ENCODE measurements at regions not wholly inside any gene's neighbourhood (a gene's known extent, or its start where the extent isn't known, plus 50 kb on each side); places are given as distances from the start of the nearest gene placed in this dataset.

DNA sequence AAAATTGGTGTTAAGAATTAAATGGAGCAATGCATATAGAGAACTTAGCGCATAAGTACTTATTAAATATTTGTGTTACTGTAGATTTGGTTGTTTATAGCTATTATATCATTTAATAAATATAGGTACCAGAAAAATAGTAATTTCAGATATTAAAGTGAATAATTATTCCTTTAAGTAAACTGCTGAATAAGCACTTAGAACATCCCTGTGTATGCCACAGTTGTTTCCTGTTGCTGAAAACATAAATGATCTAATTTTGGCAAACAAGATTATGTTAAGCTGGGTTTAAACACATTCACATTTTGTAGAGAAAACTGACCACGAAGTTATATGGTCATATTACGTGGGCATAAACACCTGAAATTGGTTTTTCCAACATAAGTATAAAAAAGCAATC is 388.0 kb upstream of the ZNF804A start:
- TF ChIP-seq CTCF (IDR thresholded peaks at IDR 0.05; ENCODE audit: unreplicated experiment): no peak
- DNase-seq (ENCODE audit: unreplicated experiment): no peak
- no peaks in the 10 kb centered on the region for H3K36me3 Mint-ChIP-seq (ENCODE audit: insufficient read depth, unreplicated experiment)
- intact Hi-C loops (cut with micrococcal nuclease): no loop called here
- no TSS peak for BruUV-seq (replicated peaks)
- peaks cover 14% of the 10 kb centered on the region for H3K9me3 Mint-ChIP-seq (ENCODE audit: unreplicated experiment)
- H3K27ac Mint-ChIP-seq (ENCODE audit: low read depth, unreplicated experiment): no peak overlapping the region
- POLR2A ChIA-PET: no interaction called here
- no peaks in the 10 kb centered on the region for H3K4me1 Mint-ChIP-seq (ENCODE audit: insufficient read depth, unreplicated experiment)
- H3K4me3 Mint-ChIP-seq (ENCODE audit: unreplicated experiment): no peak overlapping the region
- H3K27me3 Mint-ChIP-seq (ENCODE audit: insufficient read depth, unreplicated experiment): no peaks in the 10 kb centered on the region
- CTCF ChIA-PET: interaction anchor here (1.1 kb wide), 1 partner anchor 101 kb away, joined by 3 read pairs; no protein-coding TSS in a partner anchor

- Mint-ChIP-seq H3K27ac (ENCODE audit: low read depth, unreplicated experiment) (no peak overlapping the region), H3K9me3 (ENCODE audit: unreplicated experiment) (peaks cover 17% of the 10 kb centered on the region), H3K27me3 (ENCODE audit: insufficient read depth, unreplicated experiment) (no peaks in the 10 kb centered on the region), H3K4me3 (ENCODE audit: unreplicated experiment) (no peak overlapping the region), H3K4me1 (ENCODE audit: insufficient read depth, unreplicated experiment) (no peaks in the 10 kb centered on the region), H3K36me3 (ENCODE audit: insufficient read depth, unreplicated experiment) (no peaks in the 10 kb centered on the region)
- CTCF ChIA-PET: no interaction called here
- POLR2A ChIA-PET: no interaction called here
- TF ChIP-seq CTCF (IDR thresholded peaks at IDR 0.05; ENCODE audit: unreplicated experiment): no peak
- intact Hi-C loops (cut with micrococcal nuclease): no loop called here
- no TSS peak for BruUV-seq (replicated peaks)
- DNase-seq (ENCODE audit: unreplicated experiment): no peak
These were observed 382.6 kb upstream of the ZNF804A start for GRCh38 chr2:184215745-184216144.

DNA sequence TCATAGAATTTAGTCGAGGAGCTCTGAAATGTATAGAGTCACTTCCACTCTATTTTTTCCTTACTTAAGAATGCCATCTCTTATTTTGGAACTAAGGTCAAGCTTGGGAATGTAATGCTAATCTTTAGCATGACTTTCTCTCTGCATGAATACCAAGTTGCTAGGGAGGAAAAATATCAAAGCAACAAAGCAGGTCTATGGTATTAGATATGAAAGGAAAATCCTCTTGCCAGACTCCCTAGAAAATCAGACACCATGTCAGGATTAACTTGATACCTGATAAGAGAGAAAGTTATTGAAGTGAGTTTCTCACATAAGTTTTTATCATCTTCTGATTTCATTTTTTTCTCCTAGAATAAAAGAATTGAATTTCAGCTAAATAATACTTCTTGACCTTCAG is 341.7 kb upstream of the ZNF804A start:
- TF ChIP-seq CTCF (IDR thresholded peaks at IDR 0.05; ENCODE audit: unreplicated experiment): no peak

DNA sequence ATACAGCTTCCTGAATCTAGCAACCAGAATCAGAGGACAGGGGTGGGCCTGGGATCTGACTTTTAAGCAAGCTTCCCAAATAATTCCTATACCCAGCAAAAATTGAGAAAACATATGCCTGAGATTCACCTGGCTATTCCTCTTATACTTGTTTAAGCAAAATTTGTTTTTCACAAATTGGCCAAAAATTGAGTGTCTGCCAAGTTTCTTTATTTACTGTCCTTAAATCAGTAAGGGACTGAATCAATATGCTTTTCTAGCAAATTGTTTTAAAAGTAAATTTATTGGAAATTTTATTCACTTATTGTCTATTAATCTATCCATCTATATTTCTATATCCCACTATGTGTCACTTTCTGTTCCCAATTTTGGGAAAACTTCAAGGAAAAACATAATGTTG is 337.0 kb upstream of the ZNF804A start:
- DNase-seq (ENCODE audit: unreplicated experiment): no peak
- no peaks in the 10 kb centered on the region for H3K36me3 Mint-ChIP-seq (ENCODE audit: insufficient read depth, unreplicated experiment)
- intact Hi-C loops (cut with micrococcal nuclease): no loop called here
- no peak overlapping the region for H3K27ac Mint-ChIP-seq (ENCODE audit: low read depth, unreplicated experiment)
- no peaks in the 10 kb centered on the region for H3K4me1 Mint-ChIP-seq (ENCODE audit: insufficient read depth, unreplicated experiment)
- no peak overlapping the region for H3K4me3 Mint-ChIP-seq (ENCODE audit: unreplicated experiment)
- POLR2A ChIA-PET: interaction anchor here (0.6 kb wide), 1 partner anchor 1993 kb away, joined by 4 read pairs; no protein-coding TSS in a partner anchor
- no peaks in the 10 kb centered on the region for H3K27me3 Mint-ChIP-seq (ENCODE audit: insufficient read depth, unreplicated experiment)
- TF ChIP-seq CTCF (IDR thresholded peaks at IDR 0.05; ENCODE audit: unreplicated experiment): no peak
- BruUV-seq (replicated peaks): no TSS peak
- CTCF ChIA-PET: no interaction called here
- H3K9me3 Mint-ChIP-seq (ENCODE audit: unreplicated experiment): no peaks in the 10 kb centered on the region

More for the DNA sequence above, 341.7 kb upstream of the ZNF804A start:
- no TSS peak for BruUV-seq (replicated peaks)
- ChIA-PET POLR2A (no interaction called here), CTCF (interaction anchor here (0.6 to 0.7 kb wide), 2 partner anchors 177 to 880 kb away, joined by 3 to 4 read pairs; no protein-coding TSS in a partner anchor)
- H3K27me3 Mint-ChIP-seq (ENCODE audit: insufficient read depth, unreplicated experiment): no peaks in the 10 kb centered on the region
- no peak overlapping the region for H3K4me3 Mint-ChIP-seq (ENCODE audit: unreplicated experiment)
- intact Hi-C loops (cut with micrococcal nuclease): no loop called here
- no peak for DNase-seq (ENCODE audit: unreplicated experiment)
- no peaks in the 10 kb centered on the region for H3K9me3 Mint-ChIP-seq (ENCODE audit: unreplicated experiment)
- no peak overlapping the region for H3K27ac Mint-ChIP-seq (ENCODE audit: low read depth, unreplicated experiment)
- no peaks in the 10 kb centered on the region for H3K4me1 Mint-ChIP-seq (ENCODE audit: insufficient read depth, unreplicated experiment)
- no peaks in the 10 kb centered on the region for H3K36me3 Mint-ChIP-seq (ENCODE audit: insufficient read depth, unreplicated experiment)

All from MCF 10A (cell line).